ENCODE measurements at regions not wholly inside any gene's neighbourhood (a gene's known extent, or its start where the extent isn't known, plus 50 kb on each side); places are given as distances from the start of the nearest gene placed in this dataset.

GRCh38 chr5:9847631-9848030, 217.5 kb upstream of the TAS2R1 start:
- TF ChIP-seq CTCF (tag by site-specific recombination; IDR thresholded peaks at IDR 0.05) (no peak), ZNF114 (tag by site-specific recombination; IDR thresholded peaks at IDR 0.05) (no peak), ZNF677 (tag by site-specific recombination; IDR thresholded peaks at IDR 0.05) (no peak), ZBTB10 (tag by site-specific recombination; IDR thresholded peaks at IDR 0.05) (no peak), ZNF624 (tag by site-specific recombination; IDR thresholded peaks at IDR 0.05) (no peak), ZNF792 (tag by site-specific recombination; IDR thresholded peaks at IDR 0.05) (no peak), ZFP37 (tag by site-specific recombination; IDR thresholded peaks at IDR 0.05) (no peak), ZNF514 (tag by site-specific recombination; IDR thresholded peaks at IDR 0.05) (no peak), ZSCAN23 (tag by site-specific recombination; IDR thresholded peaks at IDR 0.05) (no peak), ZNF280C (tag by site-specific recombination; IDR thresholded peaks at IDR 0.05) (no peak), ZNF274 (IDR thresholded peaks at IDR 0.05; ENCODE audit: low read length) (no peak), ZNF274 (tag by site-specific recombination; IDR thresholded peaks at IDR 0.05; ENCODE audit: borderline replicate concordance) (no peak)

Data from HEK293 (cell line).